Gastrocnemius medialis (tissue), 4 donors: ENCODE measurements at regions not wholly inside any gene's neighbourhood (a gene's known extent, or its start where the extent isn't known, plus 50 kb on each side); places are given as distances from the start of the nearest gene placed in this dataset.

Experiments used
- POLR2A ChIP-seq, 2 donors: fragments of 450-650 bp; IDR thresholded peaks; one replicate each; pipeline ENCODE4 v1.6.1; 2017; ENCODE audit warnings: antibody characterized with exemption in 2 of 2, mild to moderate bottlenecking in 2 of 2, moderate library complexity in 2 of 2
- TF ChIP-seq, protein P1 (sequence below), 5 experiments: fragments of 450-650 bp in 3 of 5; fragments of 200-600 bp in 2 of 5; sonication (generic) in 2 of 5; IDR thresholded peaks in 4 of 5; conservative IDR thresholded peaks in 1 of 5; 1 replicate in 4 of 5; 2 replicates in 1 of 5; pipeline ENCODE4 v1.5.1; 2016 to 2019; ENCODE audit warnings: antibody characterized with exemption in 5 of 5, mild to moderate bottlenecking in 3 of 5, moderate library complexity in 3 of 5

DNA sequence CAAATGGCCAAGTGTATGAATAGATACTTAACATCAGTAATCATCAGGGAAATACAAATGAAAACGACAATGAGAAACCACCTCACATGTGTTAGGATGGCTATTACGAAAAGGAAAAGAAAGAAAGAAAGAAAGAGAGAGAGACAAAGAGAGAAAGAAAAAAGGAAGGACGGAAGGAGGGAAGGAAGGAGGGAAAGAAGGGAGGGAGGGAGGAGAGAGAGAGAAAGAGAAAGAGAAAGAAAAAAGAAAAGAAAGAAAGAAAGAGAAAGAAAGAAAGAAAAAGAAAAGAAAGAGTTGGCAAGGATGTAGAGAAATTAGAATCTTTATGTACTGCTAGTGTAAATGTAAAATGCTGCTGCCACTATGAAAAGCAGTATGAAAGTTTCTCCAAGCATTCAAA, 90.7 kb upstream of the DPT start:
- TF ChIP-seq POLR2A (IDR thresholded peaks at IDR 0.05), result no peak
- TF ChIP-seq, protein P1, sequence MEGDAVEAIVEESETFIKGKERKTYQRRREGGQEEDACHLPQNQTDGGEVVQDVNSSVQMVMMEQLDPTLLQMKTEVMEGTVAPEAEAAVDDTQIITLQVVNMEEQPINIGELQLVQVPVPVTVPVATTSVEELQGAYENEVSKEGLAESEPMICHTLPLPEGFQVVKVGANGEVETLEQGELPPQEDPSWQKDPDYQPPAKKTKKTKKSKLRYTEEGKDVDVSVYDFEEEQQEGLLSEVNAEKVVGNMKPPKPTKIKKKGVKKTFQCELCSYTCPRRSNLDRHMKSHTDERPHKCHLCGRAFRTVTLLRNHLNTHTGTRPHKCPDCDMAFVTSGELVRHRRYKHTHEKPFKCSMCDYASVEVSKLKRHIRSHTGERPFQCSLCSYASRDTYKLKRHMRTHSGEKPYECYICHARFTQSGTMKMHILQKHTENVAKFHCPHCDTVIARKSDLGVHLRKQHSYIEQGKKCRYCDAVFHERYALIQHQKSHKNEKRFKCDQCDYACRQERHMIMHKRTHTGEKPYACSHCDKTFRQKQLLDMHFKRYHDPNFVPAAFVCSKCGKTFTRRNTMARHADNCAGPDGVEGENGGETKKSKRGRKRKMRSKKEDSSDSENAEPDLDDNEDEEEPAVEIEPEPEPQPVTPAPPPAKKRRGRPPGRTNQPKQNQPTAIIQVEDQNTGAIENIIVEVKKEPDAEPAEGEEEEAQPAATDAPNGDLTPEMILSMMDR (IDR thresholded peaks at IDR 0.05 in 4 of 5, conservative IDR thresholded peaks at IDR 0.05 in 1 of 5), result no peak
